GM12801 (cell line): ENCODE measurements at regions not wholly inside any gene's neighbourhood (a gene's known extent, or its start where the extent isn't known, plus 50 kb on each side); places are given as distances from the start of the nearest gene placed in this dataset.

ENCODE experiments used
- CTCF ChIP-seq: IDR thresholded peaks from one replicate; pipeline ENCODE4 v1.5.1; 2011; ENCODE audit warnings: control low read depth; ENCODE audit not compliant: insufficient read length; ENCODE audit errors: extremely low read depth

GRCh38 chr11:29051935-29052334, 943.7 kb downstream of the METTL15 start:
- no peak for TF ChIP-seq CTCF

- no peak for TF ChIP-seq CTCF
Observed at GRCh38 chr11:29040489-29040888, 932.3 kb downstream of the METTL15 start.

DNA sequence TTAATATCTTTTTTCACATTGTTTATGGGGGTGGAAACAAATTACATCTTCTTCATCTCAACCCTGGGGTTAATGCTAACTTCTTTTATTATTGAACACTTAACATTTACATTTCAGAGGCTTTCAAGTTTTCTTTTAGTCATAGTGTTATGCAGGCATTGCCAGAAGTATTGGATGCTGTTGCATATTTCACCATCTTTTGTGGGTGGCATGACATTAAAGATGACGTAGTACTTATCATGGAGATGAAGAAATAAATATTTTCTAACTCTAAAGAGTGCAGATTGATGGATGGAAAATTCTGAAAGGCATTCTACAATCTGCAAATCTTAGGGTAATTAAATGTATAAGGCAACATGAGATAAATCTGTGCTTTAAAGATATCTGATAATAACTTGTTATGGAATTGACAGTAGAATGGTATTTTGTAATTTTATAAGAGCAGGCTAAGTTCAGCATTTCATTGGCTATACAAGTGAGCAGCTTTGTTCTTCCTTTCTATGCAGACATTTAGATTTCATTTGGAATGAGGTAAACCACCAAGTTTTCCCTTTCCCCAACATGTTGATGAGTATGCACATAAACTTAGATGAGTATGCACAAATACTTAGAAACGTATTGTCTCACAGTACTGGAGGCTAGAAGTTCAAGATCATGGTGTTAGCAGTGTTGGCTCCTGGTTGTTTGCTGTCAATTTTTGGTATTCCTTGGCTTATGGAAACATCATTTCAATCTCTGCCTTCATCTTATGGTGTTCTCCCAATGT, 924.4 kb downstream of the METTL15 start:
- TF ChIP-seq CTCF, result no peak

DNA sequence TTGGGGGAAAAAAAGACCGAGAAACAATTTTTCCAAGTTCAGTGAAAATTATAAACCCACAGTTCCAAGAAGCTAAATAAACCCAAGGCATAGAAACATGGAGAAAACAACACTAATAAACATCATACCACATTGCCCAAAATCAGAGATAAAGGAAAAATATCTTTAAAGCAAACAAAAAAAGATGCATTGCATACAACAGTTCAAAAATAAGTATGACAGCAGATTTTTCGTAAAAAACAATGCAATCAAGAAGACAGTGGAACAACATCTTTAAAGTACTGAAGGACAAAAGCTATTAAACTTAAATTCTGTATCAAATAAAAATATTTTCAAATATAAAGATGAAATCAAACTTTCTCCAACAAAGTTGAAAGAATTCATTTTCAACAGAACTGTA, 921.3 kb downstream of the METTL15 start:
- no peak for TF ChIP-seq CTCF

DNA sequence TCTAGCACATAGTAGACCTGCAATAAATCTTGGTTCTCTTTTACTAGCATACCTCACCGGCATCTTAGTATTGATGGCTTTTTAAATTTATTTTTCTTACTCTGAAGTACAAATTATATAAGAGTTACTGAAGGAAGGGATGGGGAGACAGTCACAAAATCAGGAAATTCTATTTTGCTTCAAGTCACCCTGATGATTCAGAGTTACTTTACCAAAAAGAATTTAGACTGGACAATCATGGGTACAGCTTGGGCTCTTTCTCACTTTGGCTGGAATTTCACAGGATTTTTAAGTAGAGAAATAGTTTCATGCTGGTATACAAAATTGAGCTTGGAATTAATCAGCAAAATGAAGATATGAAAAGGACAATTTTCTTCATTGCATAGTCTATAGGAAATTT, 919.2 kb downstream of the METTL15 start:
- TF ChIP-seq CTCF, result no peak

DNA sequence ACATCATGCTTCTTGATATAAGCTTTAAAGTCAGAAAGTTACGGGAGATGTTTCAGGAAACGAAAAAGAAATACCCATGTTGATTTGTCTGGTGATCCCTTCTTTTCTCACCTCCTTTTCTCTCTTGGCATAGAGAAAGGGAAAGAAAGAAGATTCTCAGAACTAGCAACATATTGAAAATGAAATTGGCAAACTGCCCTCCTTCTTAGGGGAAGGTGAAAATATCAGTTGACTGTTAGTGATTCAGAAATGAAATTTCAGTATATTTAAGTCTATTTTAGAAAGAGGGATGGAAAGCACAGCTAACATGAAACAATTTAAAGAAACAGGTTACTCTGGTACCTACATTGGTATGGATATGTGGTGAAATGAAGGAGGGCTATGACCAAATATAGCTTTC, 918.1 kb downstream of the METTL15 start:
- TF ChIP-seq CTCF, result no peak

GRCh38 chr11:29025001-29025400, 916.8 kb downstream of the METTL15 start:
- TF ChIP-seq CTCF, result no peak
